ENCODE measurements at regions not wholly inside any gene's neighbourhood (a gene's known extent, or its start where the extent isn't known, plus 50 kb on each side); places are given as distances from the start of the nearest gene placed in this dataset.

DNA sequence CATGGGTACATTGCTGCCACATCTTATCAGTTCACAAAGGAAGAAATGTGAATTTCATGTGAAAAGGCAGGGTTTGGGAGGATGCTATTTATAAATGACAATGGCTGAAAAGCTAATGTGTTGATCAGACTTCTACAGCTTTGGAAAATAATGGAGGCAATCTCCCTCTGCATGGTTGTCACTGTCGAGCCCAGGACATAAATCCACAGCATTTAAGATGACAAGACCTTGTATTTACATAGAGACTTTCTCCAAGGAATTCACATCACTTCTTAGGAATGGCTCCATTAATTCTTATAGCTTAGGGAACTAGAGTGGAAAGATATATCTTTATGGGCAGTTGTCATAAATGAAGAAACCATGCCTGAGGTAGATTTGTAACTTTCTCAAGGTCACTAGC lies 66.7 kb downstream of the CBLL2 start:
- FAIRE-seq (peak; percentile 86), DNase-seq (ENCODE audit: low read depth in 1 of 2, low spot score in 1 of 2) (no peak), ATAC-seq (no peak)
- Histone ChIP-seq H3K4me1 (no peaks in the 10 kb centered on the region), H3K9me3 (no peaks in the 10 kb centered on the region), H3K27ac (no peak overlapping the region), H3K4me2 (no peak overlapping the region), H3K4me3 (no peak overlapping the region)
- no peak for TF ChIP-seq NFE2L2 (conservative IDR thresholded peaks at IDR 0.05; ENCODE audit: low read length)
- ChIA-PET POLR2A (no interaction called here), CTCF (no interaction called here)
- 0% methylated on average over 1 of the region's 1 CpG for WGBS (ENCODE audit: missing lambda C conversion rate)

DNA sequence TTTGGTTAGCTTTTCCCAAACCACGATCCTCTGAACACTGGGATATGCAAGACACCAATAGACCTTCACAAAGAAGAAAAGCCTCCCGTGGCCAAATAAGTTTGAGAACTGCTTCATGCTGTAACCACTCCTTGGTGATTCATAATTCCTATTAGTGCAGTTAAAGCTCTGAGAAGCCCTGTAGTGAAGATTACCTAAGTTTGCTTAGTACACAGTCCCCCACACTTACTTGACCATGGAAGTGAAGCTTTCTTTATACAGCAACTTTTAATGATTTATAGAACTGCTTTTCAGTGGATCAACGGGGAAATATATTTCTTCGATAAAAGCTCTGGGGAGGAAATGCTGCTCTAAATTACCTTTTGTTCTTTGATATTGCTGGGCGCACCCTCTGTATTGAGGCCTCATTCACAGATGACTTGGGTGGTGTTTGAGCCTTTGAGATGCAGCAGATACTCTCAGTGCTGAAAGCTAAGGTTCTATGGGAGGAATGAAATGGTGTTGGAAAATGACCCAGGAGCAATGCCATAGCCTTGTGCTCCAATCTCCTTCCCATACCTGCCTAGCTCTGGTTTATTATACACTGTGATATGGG lies 67.4 kb downstream of the CBLL2 start:
- H3K4me3 ChIP-seq, result no peak overlapping the region
- TF ChIP-seq NR3C1 (IDR thresholded peaks at IDR 0.05) (no peak), CBX2 (IDR thresholded peaks at IDR 0.05; ENCODE audit: borderline replicate concordance, low read depth) (no peak), JUNB (IDR thresholded peaks at IDR 0.05) (no peak), JUN (IDR thresholded peaks at IDR 0.05) (no peak), HEYL (CRISPR knock-in tag; IDR thresholded peaks at IDR 0.05) (no peak), RAD21 (conservative IDR thresholded peaks at IDR 0.05 in 1 of 2, IDR thresholded peaks at IDR 0.05 in 1 of 2) (no peak), ZC3H11A (IDR thresholded peaks at IDR 0.05) (no peak), FOSB (CRISPR knock-in tag; IDR thresholded peaks at IDR 0.05) (no peak)
- TF ChIP-seq, protein P1, sequence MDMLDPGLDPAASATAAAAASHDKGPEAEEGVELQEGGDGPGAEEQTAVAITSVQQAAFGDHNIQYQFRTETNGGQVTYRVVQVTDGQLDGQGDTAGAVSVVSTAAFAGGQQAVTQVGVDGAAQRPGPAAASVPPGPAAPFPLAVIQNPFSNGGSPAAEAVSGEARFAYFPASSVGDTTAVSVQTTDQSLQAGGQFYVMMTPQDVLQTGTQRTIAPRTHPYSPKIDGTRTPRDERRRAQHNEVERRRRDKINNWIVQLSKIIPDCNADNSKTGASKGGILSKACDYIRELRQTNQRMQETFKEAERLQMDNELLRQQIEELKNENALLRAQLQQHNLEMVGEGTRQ (IDR thresholded peaks at IDR 0.05), result no peak
- POLR2A ChIA-PET, result no interaction called here
- no peak for DNase-seq (ENCODE audit: low read depth in 1 of 2, low spot score in 1 of 2)
- no peak for ATAC-seq
- no peak overlapping the region for H3K4me2 ChIP-seq
- 45% methylated on average over 5 of the region's 5 CpGs for WGBS (ENCODE audit: missing lambda C conversion rate)
- FAIRE-seq, result no peak
- CTCF ChIA-PET, result no interaction called here
- H3K27ac ChIP-seq, result no peak overlapping the region
- H3K9me3 ChIP-seq, result no peaks in the 10 kb centered on the region
- no peaks in the 10 kb centered on the region for H3K4me1 ChIP-seq

DNA sequence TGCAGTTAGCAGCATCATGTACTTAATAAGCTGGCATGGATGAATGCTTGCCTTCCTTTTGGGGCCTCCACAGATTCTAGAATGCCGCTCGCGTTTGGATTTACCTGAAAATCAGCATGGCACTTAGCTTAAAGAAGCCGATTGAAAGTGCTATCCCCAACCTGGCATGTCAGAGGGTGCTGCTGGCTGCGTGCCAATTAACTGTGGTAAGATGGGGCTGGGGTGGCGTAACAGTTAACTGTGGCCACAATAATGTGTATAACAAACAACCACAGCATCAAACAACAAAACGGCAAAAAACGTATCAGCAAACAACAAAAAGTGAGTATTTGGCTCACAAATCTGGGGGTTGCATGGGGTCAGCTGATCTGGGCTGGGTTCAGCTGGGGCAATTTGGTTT lies 70.5 kb downstream of the CBLL2 start:
- TF ChIP-seq BHLHE40 (IDR thresholded peaks at IDR 0.05; ENCODE audit: low read depth, low read length), result no peak
- TF ChIP-seq KDM1A (IDR thresholded peaks at IDR 0.05; ENCODE audit: low read depth), result no peak
- no peak overlapping the region for H3K4me2 ChIP-seq
- H3K4me3 ChIP-seq, result no peak overlapping the region
- DNase-seq (ENCODE audit: low read depth in 1 of 2, low spot score in 1 of 2) (no peak), FAIRE-seq (no peak), ATAC-seq (no peak)
- H3K9me3 ChIP-seq, result no peaks in the 10 kb centered on the region
- H3K4me1 ChIP-seq, result no peaks in the 10 kb centered on the region
- ChIA-PET POLR2A (no interaction called here), CTCF (no interaction called here)
- 72% methylated on average over 8 of the region's 8 CpGs for WGBS (ENCODE audit: missing lambda C conversion rate)
- H3K27ac ChIP-seq, result no peak overlapping the region

DNA sequence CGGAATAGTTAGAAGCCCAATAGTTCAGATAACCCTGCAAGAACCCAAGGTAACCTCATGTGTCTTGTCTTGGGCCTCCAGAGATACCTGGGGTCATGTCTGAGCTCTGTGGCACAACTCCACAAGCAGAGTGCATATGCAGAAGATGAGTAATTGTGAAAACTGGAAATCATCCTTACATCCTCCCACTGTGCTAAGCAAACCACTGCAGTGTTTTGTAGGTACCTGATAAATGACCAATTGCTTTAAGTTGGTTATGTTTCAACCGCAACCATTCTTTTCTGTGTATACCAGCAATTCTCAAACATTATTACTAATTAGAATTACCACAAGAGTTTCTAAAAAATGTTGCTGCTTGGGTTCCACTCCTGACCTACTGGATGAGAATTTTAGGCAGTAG lies 73.2 kb downstream of the CBLL2 start:
- Histone ChIP-seq H3K27ac (no peak overlapping the region), H3K4me3 (no peak overlapping the region), H3K4me2 (no peak overlapping the region), H3K9me3 (no peaks in the 10 kb centered on the region), H3K4me1 (no peaks in the 10 kb centered on the region)
- FAIRE-seq, result no peak
- 50% methylated on average over 2 of the region's 2 CpGs for WGBS (ENCODE audit: missing lambda C conversion rate)
- ChIA-PET CTCF (no interaction called here), POLR2A (no interaction called here)
- no peak for DNase-seq (ENCODE audit: low read depth in 1 of 2, low spot score in 1 of 2)
- TF ChIP-seq CBX8 (IDR thresholded peaks at IDR 0.05), result no peak
- TF ChIP-seq MAZ (IDR thresholded peaks at IDR 0.05; ENCODE audit: borderline replicate concordance, low read depth, low read length), result no peak
- TF ChIP-seq RAD21 (conservative IDR thresholded peaks at IDR 0.05 in 1 of 2, IDR thresholded peaks at IDR 0.05 in 1 of 2), result no peak
- TF ChIP-seq, protein P2, sequence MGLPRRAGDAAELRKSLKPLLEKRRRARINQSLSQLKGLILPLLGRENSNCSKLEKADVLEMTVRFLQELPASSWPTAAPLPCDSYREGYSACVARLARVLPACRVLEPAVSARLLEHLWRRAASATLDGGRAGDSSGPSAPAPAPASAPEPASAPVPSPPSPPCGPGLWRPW (IDR thresholded peaks at IDR 0.05), result no peak
- TF ChIP-seq RNF2 (IDR thresholded peaks at IDR 0.05; ENCODE audit: borderline replicate concordance, low read depth), result no peak
- no peak for ATAC-seq

DNA sequence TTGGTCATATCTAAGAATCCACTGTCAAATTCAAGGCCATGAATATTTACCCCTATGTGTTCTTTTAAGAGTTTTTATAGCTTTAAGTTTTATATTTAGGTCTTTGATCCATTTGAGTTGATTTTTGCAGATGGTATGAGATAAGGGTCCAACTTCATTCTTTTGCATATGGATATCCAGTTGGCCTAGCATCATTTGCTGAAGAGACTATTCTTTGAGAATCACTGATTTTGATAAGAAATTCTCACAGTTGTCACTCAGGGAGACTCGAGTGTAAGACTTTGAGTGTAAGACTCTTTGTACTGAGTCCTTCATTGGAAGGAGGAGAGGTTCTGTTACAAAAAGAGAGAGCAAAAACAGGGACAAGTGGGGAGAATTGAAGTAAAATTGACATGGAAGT lies 74.8 kb downstream of the CBLL2 start:
- Histone ChIP-seq H3K4me2 (no peak overlapping the region), H3K4me1 (no peaks in the 10 kb centered on the region), H3K9me3 (no peaks in the 10 kb centered on the region), H3K4me3 (no peak overlapping the region), H3K27ac (no peak overlapping the region)
- CTCF ChIA-PET, result interaction anchor here (1.6 kb wide), 1 partner anchor 15 kb away, joined by 4 read pairs; no protein-coding TSS in a partner anchor
- ATAC-seq (no peak), FAIRE-seq (no peak), DNase-seq (ENCODE audit: low read depth in 1 of 2, low spot score in 1 of 2) (no peak)
- POLR2A ChIA-PET, result no interaction called here
- 7% methylated on average over 1 of the region's 1 CpG for WGBS (ENCODE audit: missing lambda C conversion rate)
- TF ChIP-seq MAZ (IDR thresholded peaks at IDR 0.05; ENCODE audit: borderline replicate concordance, low read depth, low read length), result no peak
- TF ChIP-seq HOXB13 (CRISPR knock-in tag; IDR thresholded peaks at IDR 0.05; ENCODE audit: low read depth), result no peak
- TF ChIP-seq HEYL (CRISPR knock-in tag; IDR thresholded peaks at IDR 0.05), result no peak
- TF ChIP-seq, protein P3, sequence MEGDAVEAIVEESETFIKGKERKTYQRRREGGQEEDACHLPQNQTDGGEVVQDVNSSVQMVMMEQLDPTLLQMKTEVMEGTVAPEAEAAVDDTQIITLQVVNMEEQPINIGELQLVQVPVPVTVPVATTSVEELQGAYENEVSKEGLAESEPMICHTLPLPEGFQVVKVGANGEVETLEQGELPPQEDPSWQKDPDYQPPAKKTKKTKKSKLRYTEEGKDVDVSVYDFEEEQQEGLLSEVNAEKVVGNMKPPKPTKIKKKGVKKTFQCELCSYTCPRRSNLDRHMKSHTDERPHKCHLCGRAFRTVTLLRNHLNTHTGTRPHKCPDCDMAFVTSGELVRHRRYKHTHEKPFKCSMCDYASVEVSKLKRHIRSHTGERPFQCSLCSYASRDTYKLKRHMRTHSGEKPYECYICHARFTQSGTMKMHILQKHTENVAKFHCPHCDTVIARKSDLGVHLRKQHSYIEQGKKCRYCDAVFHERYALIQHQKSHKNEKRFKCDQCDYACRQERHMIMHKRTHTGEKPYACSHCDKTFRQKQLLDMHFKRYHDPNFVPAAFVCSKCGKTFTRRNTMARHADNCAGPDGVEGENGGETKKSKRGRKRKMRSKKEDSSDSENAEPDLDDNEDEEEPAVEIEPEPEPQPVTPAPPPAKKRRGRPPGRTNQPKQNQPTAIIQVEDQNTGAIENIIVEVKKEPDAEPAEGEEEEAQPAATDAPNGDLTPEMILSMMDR (IDR thresholded peaks at IDR 0.05), result no peak
- TF ChIP-seq MAFK (IDR thresholded peaks at IDR 0.05; ENCODE audit: partially characterized antibody), result no peak
- TF ChIP-seq, protein P1 (IDR thresholded peaks at IDR 0.05), result no peak
- TF ChIP-seq PHF8 (IDR thresholded peaks at IDR 0.05; ENCODE audit: borderline replicate concordance, low read depth), result no peak
- TF ChIP-seq BHLHE40 (IDR thresholded peaks at IDR 0.05; ENCODE audit: low read depth, low read length), result no peak
- TF ChIP-seq ZSCAN20 (CRISPR knock-in tag; IDR thresholded peaks at IDR 0.05), result no peak
- TF ChIP-seq MYC (IDR thresholded peaks at IDR 0.05; ENCODE audit: borderline replicate concordance, low read length), result no peak
- no peak for TF ChIP-seq CEBPB (IDR thresholded peaks at IDR 0.05)
- no peak for TF ChIP-seq JUN (IDR thresholded peaks at IDR 0.05)
- TF ChIP-seq CHD2 (IDR thresholded peaks at IDR 0.05; ENCODE audit: low read length, partially characterized antibody), result no peak
- TF ChIP-seq TP53 (CRISPR knock-in tag; IDR thresholded peaks at IDR 0.05), result no peak
